Left kidney (tissue), 1 donor: ENCODE measurements at regions not wholly inside any gene's neighbourhood (a gene's known extent, or its start where the extent isn't known, plus 50 kb on each side); places are given as distances from the start of the nearest gene placed in this dataset.

Source experiments
- DNase-seq: peaks from one replicate; pipeline ENCODE4 v3.0.0-alpha.2; 2013

DNA sequence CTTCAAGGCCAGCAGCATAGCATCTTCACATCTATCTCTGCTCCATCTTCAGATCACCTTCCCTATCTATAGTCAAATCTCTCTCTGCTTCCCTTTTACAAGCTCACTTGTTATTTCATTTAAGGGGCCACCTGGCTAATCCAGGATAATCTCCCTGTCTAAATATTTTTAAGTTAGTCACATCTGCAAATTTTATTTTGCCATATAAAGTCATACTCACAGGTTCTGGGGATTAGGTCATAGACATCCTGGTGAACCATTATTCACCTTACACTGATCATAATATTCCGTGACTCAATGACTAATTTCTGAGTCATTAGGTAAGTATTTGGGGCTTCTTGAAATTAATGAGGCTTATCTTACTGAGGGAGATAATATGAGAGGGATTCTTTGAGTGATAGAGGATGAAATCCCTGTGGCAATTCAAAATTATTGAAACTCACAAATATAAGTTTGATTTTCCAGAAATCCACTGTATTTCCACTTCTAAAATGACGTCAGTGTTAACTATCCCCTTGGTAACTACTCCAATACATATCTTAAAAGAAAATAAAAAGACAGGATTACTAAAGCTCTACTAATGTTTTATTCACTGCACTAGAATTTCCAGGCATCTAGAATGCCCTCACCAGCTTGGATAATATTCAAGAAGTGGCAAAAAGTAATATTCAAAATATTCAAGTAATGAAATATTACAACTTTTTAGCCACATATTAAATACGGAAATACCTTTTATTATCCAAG is 93.7 kb upstream of the RBMS3 start:
- DNase-seq: no peak

DNA sequence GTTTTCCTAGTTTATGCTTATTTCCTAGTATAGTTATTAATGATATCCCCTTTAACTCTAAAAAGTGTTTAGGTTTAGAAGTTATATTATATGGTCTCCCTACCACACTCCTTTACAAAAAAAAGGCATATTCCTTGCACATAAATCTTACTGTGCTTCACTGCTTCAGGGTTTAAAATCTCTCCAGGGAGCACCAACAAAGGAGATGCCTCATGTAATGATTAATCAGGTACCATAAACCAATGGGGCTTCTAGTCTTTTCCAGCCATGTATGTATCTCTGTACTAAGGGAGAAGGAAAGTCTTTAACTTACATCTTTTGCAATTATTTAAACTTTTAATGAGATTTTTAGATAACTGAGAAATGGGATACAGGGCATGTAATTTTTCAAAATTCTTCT is 91.5 kb upstream of the RBMS3 start:
- no peak for DNase-seq

DNA sequence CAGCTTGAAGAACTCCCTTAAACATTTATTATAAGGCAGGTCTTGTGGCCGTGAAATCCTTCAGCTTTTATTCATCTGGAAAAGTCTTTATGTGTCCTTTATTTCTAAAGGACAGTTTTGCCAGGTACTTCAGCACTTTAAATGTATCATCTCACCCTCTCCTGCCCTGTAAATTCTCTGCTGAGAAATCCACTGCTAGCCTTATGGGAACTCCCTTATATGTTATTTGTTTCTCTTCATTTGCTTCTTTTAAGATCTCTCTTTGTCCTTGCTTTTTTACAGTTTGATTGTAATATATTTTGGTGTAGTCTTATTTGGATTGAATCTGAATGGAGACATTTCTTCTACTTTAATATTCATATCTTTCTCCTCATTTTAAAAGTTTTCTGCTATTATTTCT is 86.7 kb upstream of the RBMS3 start:
- DNase-seq: no peak

DNA sequence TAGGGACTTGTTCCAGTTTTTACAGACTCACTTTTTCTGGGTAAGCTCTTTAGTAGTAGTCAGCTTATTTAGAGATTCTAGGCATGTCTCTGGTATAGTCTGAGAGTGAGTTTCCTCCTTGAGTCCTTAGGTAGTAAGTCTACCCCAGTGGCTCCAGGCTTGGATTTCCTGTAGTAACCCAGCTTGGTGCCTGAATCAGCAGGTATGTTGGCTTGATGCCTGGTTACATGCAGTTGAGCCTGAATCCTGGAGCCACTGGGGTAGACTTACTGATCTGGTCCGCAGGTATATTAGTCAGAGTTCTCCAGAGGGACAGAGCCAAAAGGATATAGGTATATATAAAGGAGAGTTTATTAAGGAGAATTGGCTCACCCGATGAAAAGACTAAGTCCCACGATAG is 85.8 kb upstream of the RBMS3 start:
- DNase-seq: no peak

DNA sequence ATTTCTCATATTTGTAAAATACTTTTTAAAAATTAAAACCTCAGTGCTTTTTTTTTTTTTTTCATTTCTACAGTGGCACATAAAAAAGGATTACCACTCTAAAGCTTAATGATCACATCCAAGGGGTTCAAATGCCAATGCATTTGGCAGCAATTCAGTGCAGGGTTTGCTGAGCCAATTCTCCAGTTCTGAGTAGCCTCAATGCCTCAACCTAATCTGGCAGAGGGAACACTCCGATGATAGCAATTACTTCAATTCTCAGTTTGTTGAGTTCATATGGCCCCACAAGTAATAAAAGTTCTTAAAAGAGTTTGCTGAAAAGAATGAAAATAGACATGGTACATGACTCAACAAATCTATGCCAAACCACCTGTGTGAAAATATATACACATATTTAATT is 79.3 kb upstream of the RBMS3 start:
- DNase-seq: no peak

DNA sequence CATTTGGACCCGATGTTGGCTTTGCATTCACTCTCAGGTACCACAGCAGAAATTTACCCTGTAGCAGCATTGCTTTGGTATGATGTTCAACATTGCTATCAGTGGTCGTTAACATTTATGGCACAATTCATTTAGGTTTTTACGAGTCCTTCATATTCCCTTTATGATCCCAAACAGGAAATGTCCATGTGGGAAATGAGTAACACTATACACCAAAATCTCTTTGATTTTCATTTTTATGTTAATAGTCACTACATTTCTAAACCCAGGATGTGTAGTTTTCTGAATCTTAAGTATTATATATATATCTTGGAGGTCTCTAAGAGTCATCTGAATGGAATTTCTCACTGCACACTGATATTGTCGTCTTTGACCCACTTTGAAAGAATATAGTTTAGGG is 78.5 kb upstream of the RBMS3 start:
- DNase-seq: no peak

DNA sequence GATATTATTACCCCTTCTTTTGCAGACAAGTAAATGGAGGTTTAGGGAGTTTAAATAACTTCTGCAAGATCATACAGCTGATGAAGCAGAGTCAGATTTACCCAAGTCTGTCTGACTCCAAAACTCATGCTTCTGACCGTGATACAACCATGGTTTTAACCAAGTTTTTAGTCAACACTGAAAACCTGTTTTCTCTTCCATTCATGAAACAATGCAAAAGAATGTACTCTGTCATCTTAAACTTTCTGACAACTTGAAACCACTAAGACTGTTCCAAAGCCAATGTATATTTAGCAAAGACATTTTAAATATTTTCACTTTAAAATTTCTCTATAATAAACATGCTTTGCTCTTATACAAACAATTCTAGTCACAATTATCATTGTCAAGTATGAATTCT is 77.0 kb upstream of the RBMS3 start:
- no peak for DNase-seq

DNA sequence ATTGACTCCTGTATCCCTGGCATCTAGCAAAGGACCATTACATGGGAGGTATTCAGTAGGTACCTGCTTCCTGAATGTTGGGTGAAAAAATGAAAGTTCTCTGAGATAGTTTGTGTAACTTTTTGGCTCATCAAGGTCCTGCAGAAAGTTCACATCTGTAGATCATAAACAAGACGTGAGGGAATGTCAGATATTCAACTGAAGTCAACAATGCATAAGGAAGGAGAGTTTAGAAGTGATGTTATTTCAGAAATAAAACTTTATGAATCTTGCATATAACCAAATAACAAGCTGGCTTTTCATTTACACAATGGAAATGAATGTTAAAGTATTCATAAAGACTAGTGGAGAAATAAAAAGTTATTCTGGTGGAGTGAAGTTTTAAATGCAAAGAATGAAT is 73.4 kb upstream of the RBMS3 start:
- no peak for DNase-seq

DNA sequence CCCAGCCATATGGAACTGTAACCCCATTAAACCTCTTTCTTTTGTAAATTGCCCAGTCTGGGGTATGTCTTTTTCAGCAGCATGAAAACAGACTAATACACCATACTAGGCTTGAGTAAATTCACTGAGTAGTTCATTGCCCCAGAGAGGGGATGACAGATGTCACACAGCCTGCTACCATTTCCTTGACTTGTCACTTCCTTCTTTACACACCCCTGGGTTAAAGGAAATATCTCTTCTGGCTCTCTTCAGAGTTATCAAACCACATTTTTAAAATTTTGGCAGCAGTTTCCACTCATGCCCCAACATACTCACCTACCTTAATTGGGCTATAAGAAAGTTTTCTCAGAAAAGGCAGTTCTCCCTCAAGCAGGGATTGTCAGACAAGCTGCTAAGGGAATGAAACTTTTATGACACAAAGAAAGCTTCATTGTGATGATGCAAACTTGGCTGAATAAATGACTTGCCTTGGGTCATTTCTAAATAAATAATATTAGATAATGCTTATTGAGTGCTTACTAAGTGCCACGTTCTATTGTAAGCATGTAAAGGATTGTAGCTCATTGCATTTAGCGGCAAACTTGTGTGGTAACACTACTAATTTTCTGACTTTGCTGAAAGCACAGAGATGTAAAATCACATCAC is 68.0 kb upstream of the RBMS3 start:
- no peak for DNase-seq

DNA sequence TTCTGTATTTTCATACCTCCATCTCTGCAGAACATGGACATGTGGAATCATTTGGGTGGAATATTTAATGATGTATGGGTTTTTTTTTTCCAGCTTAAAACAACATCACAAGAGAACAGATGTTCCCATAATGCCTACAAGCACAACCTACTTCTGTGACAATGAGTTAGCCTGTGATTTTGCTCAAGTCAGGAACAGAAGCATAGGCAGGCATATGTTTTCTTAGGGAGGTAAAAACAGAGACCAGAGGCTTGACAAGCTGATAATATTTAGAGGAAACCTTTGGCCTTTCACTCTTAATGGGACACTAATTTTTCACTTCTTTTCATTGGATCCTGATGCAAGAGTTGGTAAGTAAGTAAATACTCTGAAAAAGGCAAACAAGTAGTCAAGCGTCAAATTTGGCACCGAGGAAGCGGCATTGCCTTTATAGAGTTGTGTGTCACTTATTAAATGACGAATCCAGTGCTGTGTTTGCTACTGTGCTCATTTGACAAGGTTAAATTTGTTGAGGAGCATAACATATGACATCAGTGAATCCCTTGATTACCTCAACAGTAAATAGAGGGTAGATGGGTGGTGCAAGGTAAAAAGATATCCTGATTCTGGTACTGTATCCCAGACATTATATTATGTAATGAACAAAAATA is 66.7 kb upstream of the RBMS3 start:
- DNase-seq: no peak

DNA sequence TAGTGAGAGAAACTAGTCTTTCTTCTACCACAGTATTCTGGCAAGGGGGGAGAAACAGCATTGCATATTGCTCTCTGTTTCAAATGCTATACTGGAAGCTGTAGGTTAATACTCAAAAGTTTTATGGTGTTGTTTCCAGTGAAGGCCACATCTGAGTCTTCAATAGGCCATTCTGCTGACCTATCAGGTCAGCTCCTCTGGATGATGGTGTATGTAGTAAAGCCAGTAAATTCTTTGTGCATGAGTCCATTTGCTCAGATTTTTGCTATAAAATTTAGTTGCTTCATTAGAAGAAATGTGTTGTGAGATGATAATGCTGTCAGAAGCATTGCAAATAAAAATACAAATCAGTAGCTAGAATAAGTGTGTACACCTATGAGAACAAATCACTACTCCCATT is 64.9 kb upstream of the RBMS3 start:
- no peak for DNase-seq

DNA sequence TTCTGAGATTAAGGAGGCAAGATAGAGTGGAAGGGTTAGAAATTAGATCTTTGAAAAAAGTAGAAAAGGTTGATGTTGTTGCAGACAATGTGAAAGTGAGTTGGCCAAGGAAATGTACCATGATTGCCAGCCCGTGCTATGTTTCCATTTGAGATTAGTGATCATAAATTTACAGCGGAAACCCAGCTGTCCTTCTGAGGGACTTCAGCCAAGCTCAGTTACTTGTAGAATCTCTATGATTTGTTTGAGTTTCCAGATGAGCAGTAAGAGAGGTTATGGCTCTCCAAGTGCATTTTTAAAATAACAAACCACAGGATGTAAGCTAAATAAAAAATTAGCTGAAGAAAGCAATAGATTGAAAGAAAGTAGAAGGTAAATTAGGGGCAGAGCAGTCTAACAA is 54.2 kb upstream of the RBMS3 start:
- no peak for DNase-seq

DNA sequence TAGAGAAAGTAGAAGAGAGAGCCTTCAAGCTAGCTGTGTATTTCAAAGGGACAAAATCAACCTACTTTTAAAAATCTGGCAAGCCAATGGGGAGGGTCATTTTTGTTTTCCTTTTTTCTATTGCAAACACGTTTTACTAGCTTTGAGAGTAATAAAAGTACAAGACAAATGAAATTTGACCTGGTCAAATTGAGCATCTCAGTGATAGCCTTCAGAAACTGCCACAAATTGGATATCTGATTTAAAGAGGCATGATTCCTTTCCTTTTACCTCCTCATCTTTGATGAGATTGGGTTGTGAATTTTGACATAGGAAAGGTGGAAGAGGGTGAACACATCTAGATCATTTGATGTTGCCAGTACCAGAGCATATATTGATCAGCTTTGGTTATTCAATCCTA is 53.6 kb upstream of the RBMS3 start:
- DNase-seq: no peak
